Suprapubic skin (tissue), 4 donors: ENCODE measurements at regions not wholly inside any gene's neighbourhood (a gene's known extent, or its start where the extent isn't known, plus 50 kb on each side); places are given as distances from the start of the nearest gene placed in this dataset.
"Not testable (repeated sequence)": the region's sequence is repeated elsewhere in the genome, so short reads cannot be mapped to it uniquely, and the experiment has no call there.

Experiments used
- DNase-seq, 2 donors: peaks; one replicate each; pipeline ENCODE4 v3.0.0-alpha.2; 2019; ENCODE audit warnings: low spot score in 2 of 2
- H3K27ac ChIP-seq: fragments of 200-600 bp; sonication (generic); one replicate; pipeline ENCODE4 v1.5.1; 2019
- H3K27me3 ChIP-seq: fragments of 200-600 bp; sonication (generic); one replicate; pipeline ENCODE4 v1.5.1; 2019
- H3K36me3 ChIP-seq: fragments of 200-600 bp; sonication (generic); one replicate; pipeline ENCODE4 v1.5.1; 2019
- H3K4me1 ChIP-seq: fragments of 200-600 bp; sonication (generic); one replicate; pipeline ENCODE4 v1.5.1; 2019
- H3K4me3 ChIP-seq: fragments of 200-600 bp; sonication (generic); one replicate; pipeline ENCODE4 v1.5.1; 2019; ENCODE audit warnings: mild to moderate bottlenecking
- H3K9me3 ChIP-seq: fragments of 200-600 bp; sonication (generic); one replicate; pipeline ENCODE4 v1.5.1; 2019
- CTCF ChIP-seq, 2 donors: fragments of 200-600 bp in 1 of 2; fragments of 450-650 bp in 1 of 2; sonication (generic) in 1 of 2; IDR thresholded peaks; one replicate each; pipeline ENCODE4 v1.5.1; 2016 to 2019; ENCODE audit warnings: antibody characterized with exemption in 2 of 2, mild to moderate bottlenecking in 1 of 2, moderate library complexity in 1 of 2
- EP300 ChIP-seq: sonication (generic); formaldehyde crosslinking; IDR thresholded peaks from one replicate; pipeline ENCODE4 v1.6.1; 2017; ENCODE audit warnings: antibody characterized with exemption
- POLR2A ChIP-seq, 2 donors: fragments of 450-650 bp; IDR thresholded peaks; one replicate each; pipeline ENCODE4 v1.6.1; 2017; ENCODE audit warnings: antibody characterized with exemption in 2 of 2, mild to moderate bottlenecking in 2 of 2, moderate library complexity in 2 of 2
- POLR2AphosphoS5 ChIP-seq, 3 donors: sonication (generic); formaldehyde crosslinking; IDR thresholded peaks; one replicate each; pipeline ENCODE4 v1.6.1; 2017; ENCODE audit warnings: antibody characterized with exemption in 3 of 3
- WGBS: methylation state at CpG from one replicate; pipeline ENCODE4 v1.1.5; 2018; 5-methylcytosine and 5-hydroxymethylcytosine counted together

DNA sequence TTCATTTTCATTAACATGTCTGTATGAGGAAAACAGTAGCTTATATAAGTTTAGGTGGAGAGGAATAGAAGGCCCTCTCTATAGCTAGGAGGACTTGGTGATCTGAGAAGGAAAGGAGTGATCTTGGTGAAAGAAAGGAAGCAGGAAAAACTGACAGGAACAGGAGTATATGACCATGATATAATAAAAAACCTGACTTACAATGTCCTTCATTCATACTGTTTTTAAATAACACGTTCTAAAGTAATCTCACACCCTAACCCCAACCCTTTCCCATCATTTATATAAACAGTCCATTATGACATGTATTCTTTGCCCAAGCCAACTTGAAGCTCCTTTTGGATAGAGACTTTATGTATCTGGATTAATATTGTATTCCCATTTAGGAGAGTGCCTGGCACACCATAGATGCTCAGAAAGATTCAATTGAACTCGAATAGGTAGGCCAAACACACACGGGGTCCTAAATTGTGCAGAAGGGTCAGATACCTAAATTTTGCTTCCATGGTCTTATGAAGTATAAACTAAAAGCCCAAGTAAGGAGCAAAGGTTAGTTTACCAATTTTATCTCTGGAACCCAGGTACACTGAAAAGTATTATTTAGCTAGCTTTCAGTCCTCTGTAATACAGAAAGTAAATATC, 75.9 kb downstream of the OR2B2 start:
- no peak for TF ChIP-seq EP300
- no peak for TF ChIP-seq POLR2AphosphoS5 (IDR thresholded peaks at IDR 0.05)
- TF ChIP-seq POLR2A (IDR thresholded peaks at IDR 0.05), result no peak
- no peak for TF ChIP-seq CTCF (IDR thresholded peaks at IDR 0.05)
- H3K27ac ChIP-seq, result peak overlapping the region; percentile 94
- WGBS, result 18% methylated on average over 3 of the region's 3 CpGs
- H3K27me3 ChIP-seq, result no peaks in the 10 kb centered on the region
- H3K36me3 ChIP-seq, result no peaks in the 10 kb centered on the region
- peak overlapping the region; percentile 76 for H3K4me3 ChIP-seq
- peaks cover 41% of the 10 kb centered on the region for H3K4me1 ChIP-seq
- no peak for DNase-seq
- no peaks in the 10 kb centered on the region for H3K9me3 ChIP-seq

GRCh38 chr6:27834879-27835549, 77.2 kb downstream of the OR2B2 start:
- H3K4me3 ChIP-seq, result no peak overlapping the region
- DNase-seq, result no peak
- TF ChIP-seq POLR2AphosphoS5 (IDR thresholded peaks at IDR 0.05), result no peak
- no peak for TF ChIP-seq CTCF (IDR thresholded peaks at IDR 0.05)
- TF ChIP-seq EP300, result no peak
- TF ChIP-seq POLR2A (IDR thresholded peaks at IDR 0.05), result no peak
- H3K36me3 ChIP-seq, result no peaks in the 10 kb centered on the region
- H3K27me3 ChIP-seq, result no peaks in the 10 kb centered on the region
- no peak overlapping the region for H3K27ac ChIP-seq
- H3K4me1 ChIP-seq, result peaks cover 44% of the 10 kb centered on the region
- 88% methylated on average over 4 of the region's 4 CpGs for WGBS
- H3K9me3 ChIP-seq, result no peaks in the 10 kb centered on the region

DNA sequence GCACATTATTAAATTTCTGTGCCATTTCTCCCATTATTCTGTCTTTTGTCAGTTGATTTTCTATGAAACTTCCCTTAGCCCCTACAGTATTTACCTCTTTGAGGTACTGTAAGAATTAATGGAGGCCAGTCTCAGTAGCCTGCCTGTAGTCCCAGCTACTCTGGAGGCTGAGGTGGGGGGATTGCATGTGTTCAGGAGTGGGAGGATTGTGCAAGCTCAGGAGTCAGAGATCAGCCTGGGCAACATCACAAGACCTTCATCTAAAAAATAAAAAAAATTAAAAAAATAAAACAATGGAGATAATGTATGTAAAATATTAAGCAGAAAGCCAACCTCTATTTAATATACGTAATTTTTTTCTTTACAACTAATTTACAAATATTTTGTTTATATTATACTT, 77.8 kb downstream of the OR2B2 start:
- Histone ChIP-seq H3K27me3 (no peaks in the 10 kb centered on the region), H3K9me3 (no peaks in the 10 kb centered on the region), H3K4me3 (no peak overlapping the region), H3K27ac (no peak overlapping the region), H3K36me3 (no peaks in the 10 kb centered on the region), H3K4me1 (peaks cover 37% of the 10 kb centered on the region)
- DNase-seq, result no peak
- WGBS, result 96% methylated on average over 1 of the region's 1 CpG
- TF ChIP-seq EP300 (no peak), CTCF (IDR thresholded peaks at IDR 0.05) (no peak), POLR2A (IDR thresholded peaks at IDR 0.05) (no peak), POLR2AphosphoS5 (IDR thresholded peaks at IDR 0.05) (no peak)

- DNase-seq, result peak in 1 of 2 donors; percentile 84
- H3K9me3 ChIP-seq, H3K27me3 ChIP-seq, H3K36me3 ChIP-seq: not testable (repeated sequence)
- WGBS, result 6% methylated on average over 16 of the region's 26 CpGs
- Histone ChIP-seq H3K4me3 (peak overlapping the region; percentile 51), H3K4me1 (peaks cover 22% of the 10 kb centered on the region), H3K27ac (peak overlapping the region; percentile 45)
Observed at GRCh38 chr6:27831434-27832081, 80.6 kb downstream of the OR2B2 start.

GRCh38 chr6:27830600-27831433, 81.4 kb downstream of the OR2B2 start:
- DNase-seq, result not testable (repeated sequence)

DNA sequence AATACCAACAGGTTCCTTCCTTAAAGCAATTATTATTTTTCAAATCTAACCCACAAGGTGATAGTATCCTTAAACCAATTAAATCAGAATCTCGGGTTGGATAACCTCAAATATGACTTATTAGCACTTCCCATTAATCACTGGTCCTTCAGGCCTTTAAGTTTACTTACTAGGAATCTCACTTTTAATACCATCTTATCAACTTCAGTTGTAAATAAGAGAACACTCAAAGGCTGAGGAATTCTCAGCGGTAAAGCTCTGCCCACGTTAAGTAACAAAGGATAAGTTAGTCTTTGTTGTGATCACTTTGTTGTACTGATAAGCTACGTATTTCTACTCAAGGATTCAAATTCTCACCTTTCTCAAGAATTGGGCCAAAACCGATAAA, 82.0 kb downstream of the OR2B2 start:
- TF ChIP-seq POLR2AphosphoS5 (IDR thresholded peaks at IDR 0.05) (no peak), EP300 (no peak), CTCF (IDR thresholded peaks at IDR 0.05) (no peak)
- Histone ChIP-seq H3K36me3 (no peaks in the 10 kb centered on the region), H3K9me3 (no peaks in the 10 kb centered on the region), H3K4me3 (no peak overlapping the region), H3K4me1 (peaks cover 12% of the 10 kb centered on the region), H3K27me3 (peaks cover 6% of the 10 kb centered on the region), H3K27ac (peak overlapping the region; percentile 82)
- DNase-seq, result no peak
- 51% methylated on average over 5 of the region's 5 CpGs for WGBS

More at GRCh38 chr6:27830600-27831433, 81.4 kb downstream of the OR2B2 start:
- peak overlapping the region; percentile 82 for H3K27ac ChIP-seq
- H3K4me1 ChIP-seq, result peaks cover 15% of the 10 kb centered on the region
- not testable (repeated sequence) for H3K27me3 ChIP-seq, H3K9me3 ChIP-seq, H3K36me3 ChIP-seq
- 22% methylated on average over 28 of the region's 52 CpGs for WGBS
- peak overlapping the region; percentile 51 for H3K4me3 ChIP-seq
